ENCODE measurements at regions not wholly inside any gene's neighbourhood (a gene's known extent, or its start where the extent isn't known, plus 50 kb on each side); places are given as distances from the start of the nearest gene placed in this dataset.

DNA sequence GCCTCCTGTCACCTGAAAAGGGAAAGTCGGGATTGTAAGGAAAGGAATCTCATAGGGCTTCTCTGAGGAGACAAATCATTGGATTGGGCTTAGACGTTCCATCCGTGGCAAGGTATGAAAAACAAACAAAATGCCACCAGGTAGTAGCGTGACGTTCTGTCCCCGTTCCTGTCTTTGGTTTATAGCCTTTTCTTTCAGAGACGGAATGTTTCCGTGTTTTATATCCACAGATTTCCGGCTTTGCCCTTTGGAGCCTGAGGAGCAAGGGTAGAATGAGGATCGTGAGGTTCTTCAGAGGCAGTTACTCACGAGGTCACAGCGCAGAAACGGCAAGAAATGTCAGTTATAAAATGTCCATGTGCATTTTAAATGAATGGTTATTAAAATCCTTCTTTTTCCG, 118.3 kb downstream of the TMEM18 start:
- Histone ChIP-seq H3K36me3 (ENCODE audit: low read depth) (no peaks in the 10 kb centered on the region), H3K9me3 (ENCODE audit: insufficient read depth, low read depth) (no peaks in the 10 kb centered on the region), H2AFZ (no peak overlapping the region), H3K27ac (no peak overlapping the region), H3K4me2 (no peak overlapping the region), H3F3A (ENCODE audit: insufficient read depth, low read depth) (no peaks in the 10 kb centered on the region), H4K20me1 (ENCODE audit: insufficient read depth) (no peaks in the 10 kb centered on the region), H3K4me3 (no peak overlapping the region), H3K9me2 (ENCODE audit: insufficient read depth) (no peaks in the 10 kb centered on the region), H3K79me2 (ENCODE audit: low read depth) (no peaks in the 10 kb centered on the region), H3K4me1 (replicated peaks; ENCODE audit: insufficient read depth) (no peaks in the 10 kb centered on the region), H3K27me3 (ENCODE audit: insufficient read depth, low read depth) (peaks cover 65% of the 10 kb centered on the region)
- CTCF ChIA-PET: no interaction called here
- TF ChIP-seq, protein P1, sequence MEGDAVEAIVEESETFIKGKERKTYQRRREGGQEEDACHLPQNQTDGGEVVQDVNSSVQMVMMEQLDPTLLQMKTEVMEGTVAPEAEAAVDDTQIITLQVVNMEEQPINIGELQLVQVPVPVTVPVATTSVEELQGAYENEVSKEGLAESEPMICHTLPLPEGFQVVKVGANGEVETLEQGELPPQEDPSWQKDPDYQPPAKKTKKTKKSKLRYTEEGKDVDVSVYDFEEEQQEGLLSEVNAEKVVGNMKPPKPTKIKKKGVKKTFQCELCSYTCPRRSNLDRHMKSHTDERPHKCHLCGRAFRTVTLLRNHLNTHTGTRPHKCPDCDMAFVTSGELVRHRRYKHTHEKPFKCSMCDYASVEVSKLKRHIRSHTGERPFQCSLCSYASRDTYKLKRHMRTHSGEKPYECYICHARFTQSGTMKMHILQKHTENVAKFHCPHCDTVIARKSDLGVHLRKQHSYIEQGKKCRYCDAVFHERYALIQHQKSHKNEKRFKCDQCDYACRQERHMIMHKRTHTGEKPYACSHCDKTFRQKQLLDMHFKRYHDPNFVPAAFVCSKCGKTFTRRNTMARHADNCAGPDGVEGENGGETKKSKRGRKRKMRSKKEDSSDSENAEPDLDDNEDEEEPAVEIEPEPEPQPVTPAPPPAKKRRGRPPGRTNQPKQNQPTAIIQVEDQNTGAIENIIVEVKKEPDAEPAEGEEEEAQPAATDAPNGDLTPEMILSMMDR (conservative IDR thresholded peaks at IDR 0.05): no peak
- no peak for TF ChIP-seq EZH2 (IDR thresholded peaks at IDR 0.05; ENCODE audit: low read depth)
- no TSS peak for BruUV-seq (replicated peaks)
- POLR2A ChIA-PET (ENCODE audit: unreplicated experiment): no interaction called here
- intact Hi-C loops (cut with micrococcal nuclease; ENCODE audit: unreplicated experiment): no loop called here
- DNase-seq: no peak

DNA sequence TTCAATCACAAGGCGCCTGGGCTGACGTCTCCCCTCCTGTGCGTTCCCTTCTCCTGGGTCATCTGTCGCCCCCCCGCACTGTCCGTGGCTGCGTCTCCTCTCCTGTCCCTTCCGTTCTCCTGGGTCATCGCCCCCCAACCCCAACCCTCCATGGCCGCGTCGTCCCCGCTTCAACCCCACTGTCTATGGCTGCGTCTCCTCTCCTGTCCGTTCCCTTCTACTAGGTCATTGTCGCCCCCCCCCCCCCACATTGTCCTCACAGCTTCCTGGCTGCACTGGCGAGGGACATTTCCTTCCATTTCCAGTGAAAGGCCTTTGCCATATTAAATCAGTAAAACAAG, 118.9 kb downstream of the TMEM18 start:
- BruUV-seq (replicated peaks): no TSS peak
- POLR2A ChIA-PET (ENCODE audit: unreplicated experiment): no interaction called here

DNA sequence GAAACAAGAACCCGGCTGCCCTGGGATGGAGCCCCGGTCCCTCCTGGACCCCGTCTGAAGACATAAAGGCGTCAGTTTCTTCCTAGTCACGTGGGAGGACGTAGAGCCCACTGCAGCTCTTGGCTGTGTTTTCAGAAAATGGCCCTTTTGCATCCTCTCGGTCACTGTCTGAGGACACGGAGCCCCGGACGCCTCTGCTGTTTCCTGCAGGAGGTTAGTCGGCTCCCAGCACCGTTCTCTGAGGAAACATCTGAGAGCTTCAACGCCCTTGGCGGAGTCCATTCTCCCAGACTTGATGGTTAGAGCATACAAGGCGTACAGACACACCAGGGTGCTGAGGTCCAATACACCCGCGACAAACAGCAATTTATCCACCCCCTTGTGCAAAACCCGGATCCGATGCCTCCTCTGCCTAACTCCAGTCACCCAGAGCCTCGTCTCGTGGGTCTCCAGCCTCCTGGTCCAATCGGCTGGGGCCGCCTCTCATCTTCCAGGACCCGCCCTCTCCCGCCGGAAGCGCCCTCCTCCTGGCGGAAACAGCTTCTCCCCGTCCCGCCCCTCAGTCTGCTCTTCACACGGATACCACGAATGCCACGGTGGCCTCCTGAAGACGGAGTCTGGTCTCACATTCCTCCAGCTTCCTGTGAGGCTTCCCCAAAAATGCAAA, 119.4 kb downstream of the TMEM18 start:
- intact Hi-C loops (cut with micrococcal nuclease; ENCODE audit: unreplicated experiment): no loop called here
- Histone ChIP-seq H3K27me3 (ENCODE audit: insufficient read depth, low read depth) (peaks cover 70% of the 10 kb centered on the region), H3K4me1 (replicated peaks; ENCODE audit: insufficient read depth) (no peaks in the 10 kb centered on the region), H3K4me2 (no peak overlapping the region), H3K4me3 (no peak overlapping the region), H2AFZ (no peak overlapping the region), H3F3A (ENCODE audit: insufficient read depth, low read depth) (no peaks in the 10 kb centered on the region), H3K79me2 (ENCODE audit: low read depth) (no peaks in the 10 kb centered on the region), H3K27ac (no peak overlapping the region), H4K20me1 (ENCODE audit: insufficient read depth) (no peaks in the 10 kb centered on the region), H3K9me2 (ENCODE audit: insufficient read depth) (no peaks in the 10 kb centered on the region), H3K9me3 (ENCODE audit: insufficient read depth, low read depth) (no peaks in the 10 kb centered on the region), H3K36me3 (ENCODE audit: low read depth) (no peaks in the 10 kb centered on the region)
- BruUV-seq (replicated peaks): no TSS peak
- POLR2A ChIA-PET (ENCODE audit: unreplicated experiment): no interaction called here
- CTCF ChIA-PET: no interaction called here
- DNase-seq: no peak
- TF ChIP-seq, protein P1 (conservative IDR thresholded peaks at IDR 0.05): no peak
- TF ChIP-seq EZH2 (IDR thresholded peaks at IDR 0.05; ENCODE audit: low read depth): no peak

More for the DNA sequence above, 118.9 kb downstream of the TMEM18 start:
- DNase-seq: no peak
- Histone ChIP-seq H3K4me2 (no peak overlapping the region), H3K9me3 (ENCODE audit: insufficient read depth, low read depth) (no peaks in the 10 kb centered on the region), H3K9me2 (ENCODE audit: insufficient read depth) (no peaks in the 10 kb centered on the region), H3K4me3 (no peak overlapping the region), H3K36me3 (ENCODE audit: low read depth) (no peaks in the 10 kb centered on the region), H3K27ac (no peak overlapping the region), H3K27me3 (ENCODE audit: insufficient read depth, low read depth) (peaks cover 65% of the 10 kb centered on the region), H3F3A (ENCODE audit: insufficient read depth, low read depth) (no peaks in the 10 kb centered on the region), H4K20me1 (ENCODE audit: insufficient read depth) (no peaks in the 10 kb centered on the region), H3K4me1 (replicated peaks; ENCODE audit: insufficient read depth) (no peaks in the 10 kb centered on the region), H3K79me2 (ENCODE audit: low read depth) (no peaks in the 10 kb centered on the region), H2AFZ (no peak overlapping the region)
- CTCF ChIA-PET: no interaction called here
- intact Hi-C loops (cut with micrococcal nuclease; ENCODE audit: unreplicated experiment): no loop called here
- TF ChIP-seq EZH2 (IDR thresholded peaks at IDR 0.05; ENCODE audit: low read depth): no peak
- TF ChIP-seq, protein P1 (conservative IDR thresholded peaks at IDR 0.05): no peak
